Psoas muscle (tissue), 7 donors: ENCODE measurements at regions not wholly inside any gene's neighbourhood (a gene's known extent, or its start where the extent isn't known, plus 50 kb on each side); places are given as distances from the start of the nearest gene placed in this dataset.

Experiments used
- ATAC-seq, 4 donors: fragments of 200-7000 bp; cut with Tn5 transposase; one replicate each; pipeline ENCODE4 v1.9.1; 2020; ENCODE audit warnings: moderate library complexity in 3 of 4, mild to moderate bottlenecking in 2 of 4
- DNase-seq, 2 donors: peaks; one replicate each; pipeline ENCODE4 v3.0.0-alpha.2; 2020
- H3K27ac ChIP-seq: fragments of 200-600 bp; one replicate; pipeline ENCODE4 v1.8.0; 2022
- H3K27me3 ChIP-seq, 3 donors: fragments of 200-600 bp in 1 of 3; one replicate each; pipeline versions ENCODE4 v1.6.1 to v1.8.0; 2013 to 2022; ENCODE audit warnings: low read length in 2 of 3, mild to moderate bottlenecking in 2 of 3, moderate library complexity in 1 of 3; ENCODE audit not compliant: insufficient read depth in 3 of 3
- H3K36me3 ChIP-seq, 2 donors: fragments of 200-600 bp in 1 of 2; one replicate each; pipeline versions ENCODE4 v1.6.1 to v1.8.0; 2013 to 2022; ENCODE audit warnings: low read depth in 1 of 2, mild to moderate bottlenecking in 1 of 2, moderate library complexity in 1 of 2; ENCODE audit not compliant: insufficient read depth in 1 of 2
- H3K4me1 ChIP-seq: fragments of 200-600 bp; one replicate; pipeline ENCODE4 v1.8.0; 2022
- H3K4me3 ChIP-seq: fragments of 200-600 bp; one replicate; pipeline ENCODE4 v1.8.0; 2022; ENCODE audit warnings: mild to moderate bottlenecking
- H3K9me3 ChIP-seq: fragments of 200-600 bp; one replicate; pipeline ENCODE4 v1.8.0; 2022
- CTCF ChIP-seq: fragments of 200-600 bp; IDR thresholded peaks from one replicate; pipeline ENCODE4 v1.8.0; 2022; ENCODE audit warnings: antibody characterized with exemption
- WGBS, 3 donors: extraction: QIAGEN DNeasy Blood & Tissue Kit; methylation state at CpG; one replicate each; pipeline versions ENCODE4 v1.1.6 to v1.1.7; 2013; 5-methylcytosine and 5-hydroxymethylcytosine counted together
- intact Hi-C, 2 donors: fragments of 100-400 bp; cut with DNase I; formaldehyde crosslinking; loops; one replicate each; pipeline versions ENCODE4 v1.11.0 to v1.14.2; 2022
- donor health status: healthy with polysubstance abuse.
- donor health status: DM: no; HTN: no; CAD: no; lungs with moderate emphysema.
- donor health status: Bipolar disorder and iron deficiency.
- donor health status: healthy.
- donor health status: DM: yes; HTN: yes; CAD: no.
- donor health status: DM: no; HTN: no; CAD: no.
- donor health status: DM: yes; HTN: yes; CAD: no.

GRCh38 chr15:93974804-93975481, 256.4 kb upstream of the MCTP2 start:
- no peak overlapping the region for H3K27ac ChIP-seq
- 58 to 64% (median 58%) methylated on average over 6 of the region's 6 CpGs for WGBS, 3 donors
- peaks cover 0 to 3% of the 10 kb centered on the region in 2 donors for H3K36me3 ChIP-seq
- H3K4me1 ChIP-seq = no peaks in the 10 kb centered on the region
- H3K27me3 ChIP-seq = no peaks in the 10 kb centered on the region
- H3K9me3 ChIP-seq = no peaks in the 10 kb centered on the region
- no peak overlapping the region for H3K4me3 ChIP-seq
- DNase-seq (no peak), ATAC-seq (peak in 2 of 4 donors; percentile 55 to 72)
- peak; percentile 43 for TF ChIP-seq CTCF
- intact Hi-C loops = loop anchor here (5.0 to 10.0 kb wide), 2 partner anchors 940 to 943 kb away; no protein-coding TSS in a partner anchor

- TF ChIP-seq CTCF = no peak
- WGBS, 3 donors = 41 to 56% (median 51%) methylated on average over 5 of the region's 5 CpGs
- Histone ChIP-seq H3K4me3 (no peak overlapping the region), H3K27ac (no peak overlapping the region), H3K27me3 (no peaks in the 10 kb centered on the region), H3K9me3 (no peaks in the 10 kb centered on the region), H3K36me3 (peaks cover 0 to 3% of the 10 kb centered on the region in 2 donors), H3K4me1 (no peaks in the 10 kb centered on the region)
- intact Hi-C loops = loop anchor here in 1 of 2 donors (10.0 kb wide), 1 partner anchor 938 kb away; no protein-coding TSS in a partner anchor
- peak; percentile 49 to 74 for DNase-seq
- ATAC-seq = peak in 1 of 4 donors; percentile 69
Observed at GRCh38 chr15:93973287-93973686, 258.1 kb upstream of the MCTP2 start.

GRCh38 chr15:93968773-93969172, 262.6 kb upstream of the MCTP2 start:
- WGBS, 3 donors = 42 to 67% (median 51%) methylated on average over 6 of the region's 6 CpGs
- Histone ChIP-seq H3K4me3 (no peak overlapping the region), H3K36me3 (no peaks in the 10 kb centered on the region), H3K27me3 (no peaks in the 10 kb centered on the region), H3K4me1 (peaks cover 11% of the 10 kb centered on the region), H3K27ac (no peak overlapping the region), H3K9me3 (no peaks in the 10 kb centered on the region)
- intact Hi-C loops = no loop called here
- DNase-seq (no peak), ATAC-seq (no peak)
- TF ChIP-seq CTCF = no peak

GRCh38 chr15:93965304-93965908, 266.0 kb upstream of the MCTP2 start:
- no peak overlapping the region for H3K27ac ChIP-seq
- no peaks in the 10 kb centered on the region for H3K9me3 ChIP-seq
- no peaks in the 10 kb centered on the region for H3K36me3 ChIP-seq
- H3K4me1 ChIP-seq = peaks cover 11% of the 10 kb centered on the region
- TF ChIP-seq CTCF = no peak
- H3K27me3 ChIP-seq = no peaks in the 10 kb centered on the region
- DNase-seq (no peak), ATAC-seq (no peak)
- WGBS, 3 donors = 46 to 67% (median 53%) methylated on average over 6 of the region's 6 CpGs
- intact Hi-C loops = no loop called here
- H3K4me3 ChIP-seq = no peak overlapping the region
